ENCODE measurements at regions not wholly inside any gene's neighbourhood (a gene's known extent, or its start where the extent isn't known, plus 50 kb on each side); places are given as distances from the start of the nearest gene placed in this dataset.

- DNase-seq (ENCODE audit: low read depth in 2 of 2): no peak
Observed at GRCh38 chr11:113581713-113582112, 106.5 kb upstream of the DRD2 start.

GRCh38 chr11:113579292-113579940 is 104.2 kb upstream of the DRD2 start:
- no peak for DNase-seq (ENCODE audit: low read depth in 2 of 2)

- DNase-seq (ENCODE audit: low read depth in 2 of 2): no peak
Observed at GRCh38 chr11:113578715-113579250, 103.6 kb upstream of the DRD2 start.

- DNase-seq (ENCODE audit: low read depth in 2 of 2): no peak
Observed at GRCh38 chr11:113578033-113578380, 102.8 kb upstream of the DRD2 start.

- no peak for DNase-seq (ENCODE audit: low read depth in 2 of 2)
Observed at GRCh38 chr11:113577356-113578032, 102.3 kb upstream of the DRD2 start.

- DNase-seq (ENCODE audit: low read depth in 2 of 2): no peak
Observed at GRCh38 chr11:113574586-113574985, 99.4 kb upstream of the DRD2 start.

GRCh38 chr11:113574171-113574570 is 99.0 kb upstream of the DRD2 start:
- DNase-seq (ENCODE audit: low read depth in 2 of 2): no peak

- no peak for DNase-seq (ENCODE audit: low read depth in 2 of 2)
Observed at GRCh38 chr11:113572136-113572735, 97.0 kb upstream of the DRD2 start.

- no peak for DNase-seq (ENCODE audit: low read depth in 2 of 2)
Observed at GRCh38 chr11:113571531-113571930, 96.3 kb upstream of the DRD2 start.

- DNase-seq (ENCODE audit: low read depth in 2 of 2): no peak
Observed at GRCh38 chr11:113570906-113571305, 95.7 kb upstream of the DRD2 start.

GRCh38 chr11:113569391-113569790 is 94.2 kb upstream of the DRD2 start:
- DNase-seq (ENCODE audit: low read depth in 2 of 2): no peak

GRCh38 chr11:113568566-113568965 is 93.4 kb upstream of the DRD2 start:
- no peak for DNase-seq (ENCODE audit: low read depth in 2 of 2)

- no peak for DNase-seq (ENCODE audit: low read depth in 2 of 2)
Observed at GRCh38 chr11:113567867-113568544, 92.8 kb upstream of the DRD2 start.

- no peak for DNase-seq (ENCODE audit: low read depth in 2 of 2)
Observed at GRCh38 chr11:113567097-113567496, 91.9 kb upstream of the DRD2 start.

- DNase-seq (ENCODE audit: low read depth in 2 of 2): no peak
Observed at GRCh38 chr11:113564527-113565130, 89.4 kb upstream of the DRD2 start.

- no peak for DNase-seq (ENCODE audit: low read depth in 2 of 2)
Observed at GRCh38 chr11:113563766-113564526, 88.7 kb upstream of the DRD2 start.

- no peak for DNase-seq (ENCODE audit: low read depth in 2 of 2)
Observed at GRCh38 chr11:113562981-113563461, 87.8 kb upstream of the DRD2 start.

GRCh38 chr11:113562576-113562975 is 87.4 kb upstream of the DRD2 start:
- DNase-seq (ENCODE audit: low read depth in 2 of 2): no peak

- no peak for DNase-seq (ENCODE audit: low read depth in 2 of 2)
Observed at GRCh38 chr11:113557926-113558325, 82.7 kb upstream of the DRD2 start.

GRCh38 chr11:113556036-113556435 is 80.8 kb upstream of the DRD2 start:
- no peak for DNase-seq (ENCODE audit: low read depth in 2 of 2)

- DNase-seq (ENCODE audit: low read depth in 2 of 2): no peak
Observed at GRCh38 chr11:113555071-113555619, 79.9 kb upstream of the DRD2 start.
